ENCODE measurements at regions not wholly inside any gene's neighbourhood (a gene's known extent, or its start where the extent isn't known, plus 50 kb on each side); places are given as distances from the start of the nearest gene placed in this dataset.
"Not testable (repeated sequence)": the region's sequence is repeated elsewhere in the genome, so short reads cannot be mapped to it uniquely, and the experiment has no call there.

DNA sequence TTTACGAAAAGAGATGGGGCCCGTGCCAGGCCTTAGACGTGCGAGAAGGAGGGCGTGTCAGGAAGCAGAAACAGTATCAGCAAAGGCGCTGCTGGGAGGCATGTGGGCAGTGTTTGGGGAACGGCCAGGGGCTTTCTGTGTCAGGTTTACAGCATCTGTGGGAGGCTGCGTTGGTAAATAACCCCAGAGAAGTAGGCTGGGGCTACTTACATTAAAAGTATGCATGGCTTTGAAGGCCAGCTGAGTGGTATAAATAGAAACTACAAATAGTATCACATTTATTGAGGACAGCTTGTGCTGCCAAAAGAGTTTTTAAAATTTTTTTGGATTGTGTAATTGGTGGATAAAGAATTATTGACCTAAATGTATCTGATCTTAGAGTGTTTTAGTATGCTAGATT lies 54.8 kb upstream of the PROP1 start:
- TF ChIP-seq, protein P1, sequence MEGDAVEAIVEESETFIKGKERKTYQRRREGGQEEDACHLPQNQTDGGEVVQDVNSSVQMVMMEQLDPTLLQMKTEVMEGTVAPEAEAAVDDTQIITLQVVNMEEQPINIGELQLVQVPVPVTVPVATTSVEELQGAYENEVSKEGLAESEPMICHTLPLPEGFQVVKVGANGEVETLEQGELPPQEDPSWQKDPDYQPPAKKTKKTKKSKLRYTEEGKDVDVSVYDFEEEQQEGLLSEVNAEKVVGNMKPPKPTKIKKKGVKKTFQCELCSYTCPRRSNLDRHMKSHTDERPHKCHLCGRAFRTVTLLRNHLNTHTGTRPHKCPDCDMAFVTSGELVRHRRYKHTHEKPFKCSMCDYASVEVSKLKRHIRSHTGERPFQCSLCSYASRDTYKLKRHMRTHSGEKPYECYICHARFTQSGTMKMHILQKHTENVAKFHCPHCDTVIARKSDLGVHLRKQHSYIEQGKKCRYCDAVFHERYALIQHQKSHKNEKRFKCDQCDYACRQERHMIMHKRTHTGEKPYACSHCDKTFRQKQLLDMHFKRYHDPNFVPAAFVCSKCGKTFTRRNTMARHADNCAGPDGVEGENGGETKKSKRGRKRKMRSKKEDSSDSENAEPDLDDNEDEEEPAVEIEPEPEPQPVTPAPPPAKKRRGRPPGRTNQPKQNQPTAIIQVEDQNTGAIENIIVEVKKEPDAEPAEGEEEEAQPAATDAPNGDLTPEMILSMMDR (IDR thresholded peaks at IDR 0.05), result not testable (repeated sequence)
- not testable (repeated sequence) for TF ChIP-seq ZFX (IDR thresholded peaks at IDR 0.05; ENCODE audit: borderline replicate concordance)
